K562 (cell line): ENCODE measurements at regions not wholly inside any gene's neighbourhood (a gene's known extent, or its start where the extent isn't known, plus 50 kb on each side); places are given as distances from the start of the nearest gene placed in this dataset.

Experiments
- CTBP1 ChIP-seq: fragments of 450-650 bp; IDR thresholded peaks from 2 replicates; pipeline ENCODE4 v1.6.1; 2016; ENCODE audit warnings: borderline replicate concordance
- KDM1A ChIP-seq, 2 experiments: fragments of 450-650 bp; IDR thresholded peaks; 2 replicates each; pipeline ENCODE4 v1.6.1; 2016; ENCODE audit warnings: mild to moderate bottlenecking in 2 of 2

DNA sequence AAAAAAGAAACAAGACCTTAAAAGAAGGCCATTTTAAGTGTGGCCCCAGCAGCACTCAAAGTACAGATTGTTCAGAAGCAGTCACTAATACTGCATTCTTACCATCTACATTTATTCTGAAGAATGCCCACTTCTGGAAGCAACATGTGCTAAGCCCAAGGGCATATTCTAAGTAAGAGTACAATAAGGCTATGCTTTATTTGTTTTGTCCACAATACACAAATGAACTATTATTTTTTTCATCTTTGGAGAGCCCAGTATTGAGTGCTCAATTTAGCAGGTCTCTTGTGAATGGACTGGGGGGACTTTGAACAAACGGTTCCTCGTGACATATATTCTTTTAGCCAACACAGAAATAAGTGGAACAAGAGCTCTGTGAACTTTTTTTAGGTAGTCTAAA is 191.4 kb upstream of the CHORDC1 start:
- no peak for TF ChIP-seq CTBP1
- no peak for TF ChIP-seq KDM1A (IDR thresholded peaks at IDR 0.05)
